Coronary artery (tissue), 2 donors: ENCODE measurements at regions not wholly inside any gene's neighbourhood (a gene's known extent, or its start where the extent isn't known, plus 50 kb on each side); places are given as distances from the start of the nearest gene placed in this dataset.
A peak's percentile ranks its signal among the peaks of the same experiment; 100 is the strongest.

ENCODE experiments used
- DNase-seq: peaks from one replicate; pipeline ENCODE4 v3.0.0-alpha.2; 2017; ENCODE audit warnings: low spot score
- H3K27ac ChIP-seq, 2 donors: fragments of 200-600 bp; sonication (generic); one replicate each; pipeline ENCODE4 v1.5.1; 2016 to 2019
- H3K4me3 ChIP-seq: fragments of 200-600 bp; sonication (generic); 2 replicates; pipeline ENCODE4 v1.5.1; 2016; ENCODE audit warnings: mild to moderate bottlenecking, moderate library complexity
- TF ChIP-seq, protein P1 (sequence below): fragments of 200-600 bp; sonication (generic); IDR thresholded peaks from one replicate; pipeline ENCODE4 v1.5.1; 2019; ENCODE audit warnings: antibody characterized with exemption

DNA sequence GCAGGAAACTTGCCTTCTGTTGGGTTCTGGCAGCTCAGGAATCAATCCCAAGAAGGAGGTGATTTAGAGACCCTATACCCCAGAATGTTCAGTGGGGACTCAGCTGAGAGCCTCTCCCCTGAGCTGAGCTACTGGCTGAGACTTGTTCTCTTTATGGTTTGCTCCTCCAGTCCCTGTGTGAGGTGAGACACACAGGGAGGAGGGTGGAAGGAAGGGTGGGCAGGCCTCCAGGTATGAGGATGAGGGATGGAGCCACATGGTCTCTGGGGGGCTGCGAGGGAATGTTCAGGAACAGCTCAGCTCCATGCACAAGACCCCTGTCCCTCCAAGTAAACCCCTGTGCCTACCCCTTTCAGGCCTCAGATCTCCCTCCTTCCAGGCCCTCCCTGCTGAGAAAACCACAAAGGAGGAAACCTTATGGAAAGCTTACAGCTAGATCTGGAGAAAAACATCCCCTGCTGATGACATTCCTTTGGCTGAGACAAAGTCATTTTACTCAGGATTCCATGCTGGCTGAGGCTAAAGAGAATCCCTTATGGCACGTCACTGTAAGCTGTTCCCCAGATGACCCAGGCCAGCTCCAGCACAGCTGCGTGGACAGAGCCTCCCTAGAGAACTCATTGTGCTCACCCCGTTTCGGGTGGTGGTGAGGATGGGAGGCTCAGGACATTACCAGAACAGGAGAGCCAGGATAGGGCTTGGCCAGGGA, 91.5 kb upstream of the IPO9 start:
- Histone ChIP-seq H3K27ac (peak overlapping the region; percentile 7 to 90), H3K4me3 (no peak overlapping the region)
- TF ChIP-seq, protein P1, sequence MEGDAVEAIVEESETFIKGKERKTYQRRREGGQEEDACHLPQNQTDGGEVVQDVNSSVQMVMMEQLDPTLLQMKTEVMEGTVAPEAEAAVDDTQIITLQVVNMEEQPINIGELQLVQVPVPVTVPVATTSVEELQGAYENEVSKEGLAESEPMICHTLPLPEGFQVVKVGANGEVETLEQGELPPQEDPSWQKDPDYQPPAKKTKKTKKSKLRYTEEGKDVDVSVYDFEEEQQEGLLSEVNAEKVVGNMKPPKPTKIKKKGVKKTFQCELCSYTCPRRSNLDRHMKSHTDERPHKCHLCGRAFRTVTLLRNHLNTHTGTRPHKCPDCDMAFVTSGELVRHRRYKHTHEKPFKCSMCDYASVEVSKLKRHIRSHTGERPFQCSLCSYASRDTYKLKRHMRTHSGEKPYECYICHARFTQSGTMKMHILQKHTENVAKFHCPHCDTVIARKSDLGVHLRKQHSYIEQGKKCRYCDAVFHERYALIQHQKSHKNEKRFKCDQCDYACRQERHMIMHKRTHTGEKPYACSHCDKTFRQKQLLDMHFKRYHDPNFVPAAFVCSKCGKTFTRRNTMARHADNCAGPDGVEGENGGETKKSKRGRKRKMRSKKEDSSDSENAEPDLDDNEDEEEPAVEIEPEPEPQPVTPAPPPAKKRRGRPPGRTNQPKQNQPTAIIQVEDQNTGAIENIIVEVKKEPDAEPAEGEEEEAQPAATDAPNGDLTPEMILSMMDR: no peak
- no peak for DNase-seq

DNA sequence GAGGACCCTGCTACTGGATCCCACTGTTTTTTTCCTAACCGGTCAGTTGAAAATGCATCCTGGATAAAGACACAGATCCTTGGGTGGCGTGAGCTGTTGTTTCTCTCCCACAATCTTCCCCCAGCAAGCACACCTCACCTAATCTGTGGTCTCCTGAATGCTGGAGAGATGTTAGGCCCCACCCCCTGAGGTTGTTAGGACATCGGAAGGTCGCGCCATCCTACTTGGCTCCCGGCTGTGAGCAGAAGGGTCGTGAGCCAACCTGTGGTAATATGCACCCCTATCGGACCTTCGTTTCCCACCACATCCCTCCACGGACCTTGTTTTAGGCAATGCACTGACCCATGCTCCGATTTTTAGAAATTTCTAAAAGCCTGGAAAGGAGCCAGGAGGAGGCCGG, 89.9 kb upstream of the IPO9 start:
- TF ChIP-seq, protein P1: no peak
- peak overlapping the region; percentile 89 for H3K4me3 ChIP-seq
- DNase-seq: no peak
- peak overlapping the region; percentile 59 to 90 for H3K27ac ChIP-seq

DNA sequence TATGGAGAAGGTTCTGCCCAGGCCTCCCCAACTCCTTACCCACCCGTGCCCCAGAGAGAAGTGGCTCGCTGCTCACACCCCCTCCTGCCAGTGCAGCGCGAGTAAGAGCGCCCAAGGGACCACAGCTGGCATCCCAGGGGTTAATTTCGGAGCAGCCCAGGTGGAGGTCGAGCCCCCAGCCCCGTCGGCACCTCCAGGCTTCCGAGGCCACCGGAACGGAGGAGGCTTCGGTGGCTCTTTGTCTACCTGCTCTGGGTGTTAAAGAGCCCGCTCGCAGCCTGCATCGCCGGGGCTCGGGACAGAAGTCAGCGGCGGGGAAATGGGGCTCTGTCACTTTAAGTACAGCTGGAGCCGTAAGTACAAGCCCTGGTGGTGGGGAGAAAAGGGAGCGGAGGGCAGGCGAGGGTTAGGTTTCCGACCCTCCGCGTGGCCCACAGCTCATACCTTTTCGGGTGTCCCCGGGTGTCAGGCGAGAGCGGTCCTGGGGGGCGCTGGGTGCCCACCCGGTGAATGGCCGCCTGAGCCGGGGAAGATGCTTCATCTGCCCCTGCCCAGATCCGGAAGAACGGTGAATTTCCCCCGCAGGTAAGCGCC, 89.4 kb upstream of the IPO9 start:
- DNase-seq: no peak
- Histone ChIP-seq H3K4me3 (peak overlapping the region; percentile 89), H3K27ac (peak overlapping the region; percentile 59 to 90)
- TF ChIP-seq, protein P1: no peak

DNA sequence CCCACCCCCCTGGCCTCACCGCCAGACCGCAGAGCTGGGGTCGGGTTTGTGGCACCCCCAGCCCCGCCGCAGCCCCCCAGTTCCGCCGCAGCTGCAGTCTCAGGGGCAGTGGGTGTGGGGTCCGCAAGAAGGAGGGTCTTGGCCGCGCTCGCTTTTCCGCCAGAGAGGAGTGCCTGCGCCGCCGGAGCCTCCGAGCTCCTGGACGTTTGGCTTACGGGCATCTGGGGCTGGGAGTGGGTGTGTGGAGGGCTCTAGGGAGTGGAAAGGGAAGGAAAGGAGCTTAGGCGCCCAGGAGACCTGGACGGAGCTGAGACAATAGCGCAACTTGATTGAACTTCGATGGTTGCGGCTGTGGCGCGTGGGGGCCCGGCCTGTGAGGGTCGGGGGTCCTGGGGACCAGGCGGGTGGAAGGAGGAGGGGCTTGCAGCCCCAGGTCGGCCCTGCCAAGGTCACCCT, 88.8 kb upstream of the IPO9 start:
- DNase-seq: no peak
- H3K4me3 ChIP-seq: peak overlapping the region; percentile 89
- peak overlapping the region; percentile 59 to 90 for H3K27ac ChIP-seq
- TF ChIP-seq, protein P1: no peak

DNA sequence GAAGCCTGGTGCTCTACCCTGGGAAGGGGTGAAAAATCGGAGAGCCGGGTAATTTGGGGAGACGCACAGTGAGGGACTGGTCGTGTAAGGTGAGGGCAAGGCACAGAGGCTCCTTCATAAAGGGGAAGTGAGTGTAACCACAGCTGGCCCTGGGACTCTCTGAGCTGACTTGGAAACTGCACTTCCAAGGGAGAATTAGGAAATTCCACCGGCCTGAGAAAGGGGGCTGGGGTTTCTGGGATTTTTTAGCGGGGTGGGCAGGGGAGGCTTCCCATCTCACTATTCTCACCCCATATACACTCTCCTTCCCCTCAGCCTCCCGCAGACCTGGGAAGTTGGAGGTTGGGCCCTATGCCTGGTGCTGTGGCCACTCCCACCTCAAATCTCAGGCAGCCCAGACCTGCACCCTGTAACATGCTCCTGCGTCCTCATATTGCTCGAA, 88.3 kb upstream of the IPO9 start:
- H3K4me3 ChIP-seq: peak overlapping the region; percentile 89
- peak overlapping the region; percentile 59 to 90 for H3K27ac ChIP-seq
- DNase-seq: no peak
- TF ChIP-seq, protein P1: no peak

DNA sequence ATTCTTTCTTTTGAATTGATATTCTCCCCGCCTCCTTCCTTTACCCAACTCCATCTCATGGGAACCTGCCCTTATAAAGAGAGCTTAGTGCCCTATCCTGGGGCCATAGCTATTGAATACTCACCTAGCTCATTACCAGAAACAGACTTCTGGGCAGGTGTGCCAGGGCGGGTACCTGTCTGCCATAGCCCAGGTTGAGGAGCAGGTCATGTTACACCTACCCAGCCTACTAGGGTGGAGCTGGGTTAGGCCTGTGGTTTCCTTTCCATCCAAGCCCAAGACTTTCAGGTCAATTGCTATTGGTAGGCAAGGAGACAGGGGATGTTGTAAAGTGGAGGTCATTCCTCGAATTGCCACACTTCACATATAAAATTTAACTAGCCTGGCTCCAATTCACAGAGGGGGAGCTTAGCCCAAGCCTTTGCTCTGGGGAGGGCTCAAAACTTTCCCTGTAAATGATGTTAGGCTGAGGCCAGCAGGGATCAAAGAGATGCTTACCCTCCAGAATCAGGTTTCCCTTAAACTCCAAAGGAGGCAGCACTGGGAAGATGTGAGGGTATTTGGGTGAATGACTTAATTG, 87.1 kb upstream of the IPO9 start:
- DNase-seq: no peak
- H3K27ac ChIP-seq: peak overlapping the region in 1 of 2 donors; percentile 90

More for the DNA sequence above, 87.1 kb upstream of the IPO9 start:
- TF ChIP-seq, protein P1: no peak
- H3K4me3 ChIP-seq: peak overlapping the region; percentile 89
